GM21515 (cell line): ENCODE measurements at regions not wholly inside any gene's neighbourhood (a gene's known extent, or its start where the extent isn't known, plus 50 kb on each side); places are given as distances from the start of the nearest gene placed in this dataset.

ENCODE experiments used
- ATAC-seq: cut with Tn5 transposase; IDR thresholded peaks from one replicate; pipeline ENCODE4 v1.9.1; 2021; ENCODE audit not compliant: unreplicated experiment

DNA sequence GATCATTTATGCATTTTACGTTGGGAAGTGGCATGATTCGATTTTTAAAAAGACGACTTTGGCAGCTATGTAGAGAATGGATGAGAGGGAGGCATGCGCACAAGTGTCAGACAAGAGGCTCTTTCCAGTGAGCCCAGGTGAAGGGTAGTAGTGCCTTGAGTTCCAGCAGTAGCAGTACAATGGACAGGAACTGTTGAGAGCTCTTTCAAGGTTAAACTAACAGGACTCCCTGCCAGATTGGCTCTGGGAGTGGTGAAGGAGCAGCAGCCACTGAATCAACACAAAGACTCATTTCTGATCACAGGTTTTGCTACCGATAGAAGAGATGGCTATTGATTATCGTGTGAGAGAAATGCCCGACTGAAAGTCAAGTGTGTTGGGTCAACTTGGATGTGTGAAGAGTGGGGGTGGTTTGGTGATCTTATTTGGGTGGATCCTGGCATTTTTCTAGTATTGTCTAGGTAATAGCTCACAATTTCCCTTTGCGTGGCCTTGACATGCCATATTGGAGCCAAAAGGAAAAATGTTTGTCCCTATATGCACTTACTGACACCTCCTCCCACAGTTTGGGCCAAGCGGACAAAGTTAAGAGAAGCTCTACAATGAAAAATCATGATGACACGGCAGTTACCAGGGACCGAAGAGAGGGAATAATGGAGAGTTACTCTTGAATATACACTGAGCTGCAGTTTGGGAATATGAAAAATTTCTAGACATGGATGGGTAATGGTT lies 81.6 kb upstream of the MDFIC2 start:
- no peak for ATAC-seq

DNA sequence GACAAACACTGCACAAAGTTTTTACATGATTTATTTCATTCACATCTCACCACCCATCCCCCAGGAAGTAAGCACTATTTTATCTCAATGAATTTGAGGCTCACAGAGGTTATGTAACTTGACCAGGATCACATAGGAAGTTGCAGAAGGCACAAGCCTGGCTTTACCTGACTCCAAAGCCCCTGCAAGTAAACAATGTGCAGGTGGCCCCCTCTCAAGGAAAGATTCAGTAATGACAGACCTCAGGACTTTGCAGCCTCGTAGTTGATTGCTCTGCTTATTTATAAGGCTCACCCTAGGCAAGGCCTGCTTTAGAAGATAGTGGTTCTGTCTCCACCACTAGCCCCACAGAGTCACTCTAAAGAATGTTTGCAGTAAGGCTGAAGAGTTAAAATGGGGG lies 79.8 kb upstream of the MDFIC2 start:
- no peak for ATAC-seq

DNA sequence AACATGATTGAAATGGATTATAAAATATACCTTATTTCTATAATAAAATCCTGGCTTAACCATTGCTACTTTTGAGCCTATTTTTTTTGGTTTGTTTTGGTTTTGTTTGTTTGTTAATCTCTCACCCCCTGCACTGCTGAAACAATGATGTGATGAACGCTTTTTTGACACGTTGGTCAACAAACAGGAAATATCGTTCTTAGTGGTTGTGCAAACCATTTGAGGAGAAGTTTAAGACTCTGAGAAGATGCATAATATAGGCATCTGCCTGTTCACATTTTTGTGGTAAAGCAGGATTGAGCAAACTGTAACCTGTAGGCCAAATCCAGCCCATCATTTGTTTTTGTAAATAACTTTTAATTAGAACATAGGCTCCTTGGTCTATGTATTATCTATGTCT lies 75.5 kb upstream of the MDFIC2 start:
- ATAC-seq = no peak

DNA sequence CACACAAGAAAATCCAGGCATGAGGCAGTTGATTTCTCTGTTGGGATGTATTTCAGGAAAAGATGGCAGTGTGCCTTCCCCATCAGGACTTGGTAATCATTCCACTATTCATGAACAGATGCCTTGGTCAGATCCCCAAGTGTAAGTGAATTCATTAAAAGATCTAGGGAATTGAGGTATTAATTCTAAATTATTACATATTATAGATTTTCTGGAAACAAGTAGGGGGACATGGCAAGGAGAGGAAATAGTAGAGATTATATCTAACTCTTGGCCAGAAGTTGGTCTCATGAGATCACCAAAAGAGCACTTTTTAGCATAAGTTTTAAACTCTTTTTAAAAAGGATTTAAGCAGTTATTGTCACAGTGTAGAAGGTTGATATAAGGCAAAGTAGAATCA lies 74.4 kb upstream of the MDFIC2 start:
- no peak for ATAC-seq

DNA sequence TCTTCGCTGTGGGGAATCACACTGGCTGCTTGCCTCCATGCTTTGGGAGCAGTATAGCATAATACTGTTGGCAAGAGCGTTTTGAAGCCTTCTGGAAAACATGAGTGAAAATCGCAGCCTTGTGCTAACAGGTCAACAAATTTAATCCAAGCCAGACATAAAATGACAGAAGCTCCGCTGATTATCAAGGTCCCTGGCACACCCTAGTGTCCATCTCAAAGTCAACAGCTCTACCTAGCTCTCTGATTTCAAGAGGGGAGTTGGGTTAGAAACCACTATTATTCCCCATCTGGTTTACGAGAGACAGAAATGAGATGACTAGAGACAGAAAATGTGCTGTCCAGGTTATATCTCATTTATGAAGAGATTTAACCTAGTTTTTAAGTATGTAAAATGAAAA lies 73.6 kb upstream of the MDFIC2 start:
- ATAC-seq = no peak

DNA sequence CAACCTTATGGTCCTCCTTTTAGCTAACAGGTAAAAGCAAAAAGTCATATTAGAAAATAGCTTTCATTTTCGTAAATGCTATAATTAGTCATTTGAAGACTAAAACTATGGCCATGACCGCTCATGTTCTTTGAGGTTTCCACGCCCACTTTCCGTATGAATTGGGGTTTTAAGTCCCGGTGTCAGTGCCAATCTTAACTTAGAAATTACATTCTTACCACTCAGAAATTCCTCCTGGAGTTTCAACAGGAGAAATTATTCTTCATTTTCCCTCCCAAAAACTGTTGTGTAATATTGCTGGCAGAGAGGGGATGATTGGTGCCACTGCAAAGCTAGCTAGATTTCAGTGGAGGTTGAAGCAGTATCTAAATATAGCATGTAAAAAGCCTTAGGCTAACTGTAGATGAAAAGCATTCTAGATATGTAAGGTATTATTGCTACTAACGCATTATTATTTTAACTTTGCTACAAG lies 71.0 kb upstream of the MDFIC2 start:
- peak; percentile 97 for ATAC-seq

DNA sequence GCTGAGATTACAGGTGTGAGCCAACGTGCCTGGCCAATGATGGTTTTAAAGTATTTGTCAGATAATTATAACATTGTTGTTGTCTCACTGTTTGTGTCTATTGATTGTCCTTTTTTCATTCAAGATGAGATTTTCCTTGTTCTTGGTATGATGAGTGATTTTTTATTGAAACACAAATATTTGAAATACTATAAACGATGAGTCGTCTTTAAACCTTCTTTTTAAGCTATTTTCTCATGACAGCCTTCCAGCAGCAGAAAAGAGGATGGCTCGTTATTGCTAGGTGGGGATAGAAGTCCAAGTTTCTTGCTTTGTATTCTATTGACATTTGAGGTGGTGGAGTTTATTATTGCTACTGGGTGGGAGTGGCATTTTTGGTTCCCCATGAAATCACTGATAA lies 61.7 kb upstream of the MDFIC2 start:
- no peak for ATAC-seq
